ENCODE measurements at regions not wholly inside any gene's neighbourhood (a gene's known extent, or its start where the extent isn't known, plus 50 kb on each side); places are given as distances from the start of the nearest gene placed in this dataset.

GRCh38 chr6:104173668-104174067 lies 686.1 kb downstream of the HACE1 start:
- DNase-seq, result no peak

DNA sequence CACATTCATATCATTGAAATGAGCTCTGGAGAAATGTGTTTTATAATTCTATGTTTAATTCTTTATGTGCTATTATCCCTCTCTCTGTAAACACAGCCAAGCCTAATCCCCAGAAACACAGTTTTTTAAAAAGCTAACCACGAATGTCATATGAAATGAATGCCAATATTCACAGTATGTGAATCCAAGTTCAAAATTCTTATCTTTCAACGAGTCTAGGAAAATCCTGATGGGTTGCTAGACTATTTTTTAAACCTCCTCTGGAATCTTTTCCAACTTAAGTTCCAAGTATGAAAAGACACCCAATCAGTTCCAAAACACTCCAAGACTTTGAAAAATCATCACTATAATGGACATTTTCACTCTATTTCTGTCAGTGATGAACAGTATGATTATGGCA lies 689.3 kb downstream of the HACE1 start:
- DNase-seq, result no peak

GRCh38 chr6:104166055-104166668 lies 693.6 kb downstream of the HACE1 start:
- no peak for DNase-seq

DNA sequence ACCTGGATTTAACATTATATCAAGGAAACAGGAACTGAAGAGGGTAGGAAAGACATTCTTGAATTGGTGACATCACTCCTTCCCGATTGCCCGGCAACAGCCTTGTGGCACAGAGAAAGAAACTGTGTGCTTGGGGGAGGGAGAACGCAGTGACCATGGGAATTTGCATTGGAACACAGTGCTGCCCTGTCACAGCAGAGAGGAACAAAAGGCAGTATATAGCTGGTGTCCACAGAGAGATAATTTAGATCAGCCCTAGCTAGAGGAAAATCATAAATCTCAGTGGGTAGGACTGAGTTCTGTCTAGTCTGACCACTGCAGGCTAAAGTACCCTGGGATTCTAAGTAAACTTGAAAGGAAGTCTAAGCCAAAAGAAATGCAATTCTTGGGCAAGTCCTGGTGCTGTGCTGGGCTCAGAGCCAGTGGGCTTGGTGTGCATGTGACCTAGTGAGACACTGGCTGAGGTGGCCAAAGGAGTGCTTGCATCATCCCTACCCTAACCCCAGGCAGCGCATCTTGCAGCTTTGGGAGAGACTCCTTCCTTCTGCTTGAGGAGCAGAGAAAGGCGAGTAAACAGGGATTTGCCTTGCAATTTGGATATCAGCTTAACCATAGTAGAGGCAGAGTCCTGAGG lies 697.6 kb downstream of the HACE1 start:
- DNase-seq, result no peak

DNA sequence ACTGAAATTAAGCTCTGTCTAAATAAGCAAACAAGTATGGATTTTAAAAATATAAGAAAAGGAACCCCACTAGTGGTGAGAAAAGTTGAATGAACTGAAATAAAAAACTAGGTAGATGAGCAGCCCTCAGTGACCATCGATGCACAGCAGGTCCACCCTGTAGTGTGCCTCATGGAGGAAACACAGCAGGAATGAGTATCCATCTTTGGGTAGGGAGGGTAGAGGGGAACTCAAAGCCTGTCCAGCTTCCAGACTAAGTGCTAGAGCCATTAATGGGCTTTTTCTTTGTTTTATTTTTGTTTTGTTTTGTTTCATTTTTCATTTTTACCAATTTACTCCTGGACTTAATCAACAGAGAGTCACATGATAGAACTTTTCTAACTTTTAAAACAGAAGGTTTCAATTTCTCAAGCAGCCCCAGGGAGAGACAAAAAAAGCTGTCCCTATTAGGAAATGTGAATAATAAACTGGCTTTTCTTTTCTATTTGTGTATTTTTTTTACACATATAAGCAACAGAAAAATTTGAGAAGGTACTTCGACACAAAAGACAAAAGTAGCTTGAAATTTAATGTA lies 700.6 kb downstream of the HACE1 start:
- no peak for DNase-seq

- DNase-seq, result no peak
Observed at GRCh38 chr6:104143757-104144156, 716.0 kb downstream of the HACE1 start.

DNA sequence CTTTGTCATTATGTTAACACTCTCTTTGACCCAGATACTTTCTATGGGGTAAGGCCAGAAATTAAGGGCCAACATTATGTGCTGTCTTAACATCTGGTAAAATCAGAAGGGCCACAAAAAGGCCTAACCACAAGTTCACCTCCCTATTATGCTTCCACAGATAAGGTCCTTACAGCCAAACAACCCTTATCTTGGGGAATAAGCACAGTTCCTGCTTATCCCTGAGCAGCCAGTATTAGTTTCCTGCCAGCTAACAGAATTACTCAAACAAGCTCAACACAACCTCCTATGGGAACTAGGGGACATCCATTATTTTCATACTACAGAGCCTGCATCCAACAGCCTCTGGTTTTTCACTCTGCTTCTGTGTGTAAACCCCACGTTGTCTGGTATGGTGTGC lies 724.8 kb downstream of the HACE1 start:
- no peak for DNase-seq

DNA sequence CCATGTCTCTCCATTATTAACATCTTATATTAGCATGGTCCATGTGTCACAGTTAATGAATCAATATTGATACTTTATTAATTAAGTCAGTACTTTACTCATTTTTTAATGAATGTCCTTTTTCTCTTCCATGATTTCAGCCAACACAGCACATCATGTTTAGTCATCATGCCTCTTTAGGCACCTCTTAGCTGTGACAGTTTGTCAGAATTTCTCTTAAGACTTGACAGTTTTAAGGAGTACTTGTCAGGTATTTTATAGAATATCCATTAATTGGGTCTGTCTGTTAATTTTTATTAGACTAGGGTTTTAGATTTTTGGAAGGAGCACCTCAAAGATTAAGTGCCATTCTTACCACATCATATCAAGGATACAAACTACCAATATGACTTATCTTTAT lies 729.4 kb downstream of the HACE1 start:
- no peak for DNase-seq

DNA sequence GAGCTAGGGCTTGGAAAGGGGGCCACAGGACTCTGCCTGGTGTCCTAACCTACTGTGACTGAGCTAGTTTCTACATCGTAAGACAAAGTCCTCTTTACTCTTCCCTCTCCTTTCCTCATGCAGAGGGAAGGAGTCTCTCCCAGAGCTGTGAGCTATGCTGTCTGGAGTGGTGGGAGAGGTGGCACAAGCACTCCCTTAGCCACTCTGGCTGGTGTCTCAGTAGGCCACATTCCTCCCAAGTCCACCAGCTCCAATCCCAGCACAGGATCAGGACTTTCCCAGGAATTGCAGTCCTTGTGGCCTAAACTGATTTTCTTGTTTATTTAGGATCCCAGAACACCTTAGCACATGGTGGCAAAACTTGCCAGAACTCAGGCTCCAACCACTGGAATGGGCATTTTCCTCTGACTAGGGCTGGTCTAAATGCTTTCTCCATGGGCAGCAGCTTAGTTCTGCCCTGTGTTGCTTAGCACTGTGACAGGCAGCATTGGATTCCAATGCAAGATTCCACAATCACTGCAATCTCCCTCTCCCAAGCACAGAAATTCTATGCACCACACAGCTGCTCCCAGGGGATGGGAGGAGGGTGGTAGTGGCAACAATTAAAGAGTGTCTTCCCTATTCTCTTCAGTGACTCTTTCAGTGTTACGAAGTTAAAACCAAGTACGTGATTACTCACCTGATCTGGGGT lies 733.3 kb downstream of the HACE1 start:
- no peak for DNase-seq

GRCh38 chr6:104123227-104123626 lies 736.5 kb downstream of the HACE1 start:
- no peak for DNase-seq

GRCh38 chr6:104118274-104118673 lies 741.4 kb downstream of the HACE1 start:
- DNase-seq, result no peak

- DNase-seq, result no peak
Observed at GRCh38 chr6:104109806-104110205, 749.9 kb downstream of the HACE1 start.

GRCh38 chr6:104108634-104109033 lies 751.1 kb downstream of the HACE1 start:
- DNase-seq, result no peak

- DNase-seq, result no peak
Observed at GRCh38 chr6:104095661-104096416, 763.9 kb downstream of the HACE1 start.

- no peak for DNase-seq
Observed at GRCh38 chr6:104087765-104088164, 772.0 kb downstream of the HACE1 start.

- DNase-seq, result no peak
Observed at GRCh38 chr6:104068281-104068680, 791.4 kb downstream of the HACE1 start.

DNA sequence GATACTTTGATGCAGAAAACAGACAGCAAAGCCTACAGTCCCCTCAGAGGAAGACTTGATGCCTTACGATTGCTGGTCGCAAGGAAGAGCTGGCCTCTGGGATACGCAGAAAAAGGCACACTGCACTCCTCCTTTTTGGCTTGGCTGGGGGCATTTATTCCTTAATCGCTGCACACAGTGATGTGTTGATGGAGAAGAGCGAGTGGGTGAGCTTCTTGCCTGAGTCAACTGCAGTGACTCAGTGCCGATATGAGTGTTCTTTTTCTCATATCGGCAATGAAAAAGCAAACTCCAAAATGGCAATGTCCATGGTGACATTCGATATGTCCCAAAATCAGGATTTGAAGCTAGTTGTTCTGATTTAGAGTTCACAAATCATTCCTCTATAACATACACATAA lies 794.8 kb downstream of the HACE1 start:
- no peak for DNase-seq

GRCh38 chr6:104050455-104050854 lies 809.3 kb downstream of the HACE1 start:
- DNase-seq, result no peak

GRCh38 chr6:104046426-104046825 lies 813.3 kb downstream of the HACE1 start:
- DNase-seq, result no peak

DNA sequence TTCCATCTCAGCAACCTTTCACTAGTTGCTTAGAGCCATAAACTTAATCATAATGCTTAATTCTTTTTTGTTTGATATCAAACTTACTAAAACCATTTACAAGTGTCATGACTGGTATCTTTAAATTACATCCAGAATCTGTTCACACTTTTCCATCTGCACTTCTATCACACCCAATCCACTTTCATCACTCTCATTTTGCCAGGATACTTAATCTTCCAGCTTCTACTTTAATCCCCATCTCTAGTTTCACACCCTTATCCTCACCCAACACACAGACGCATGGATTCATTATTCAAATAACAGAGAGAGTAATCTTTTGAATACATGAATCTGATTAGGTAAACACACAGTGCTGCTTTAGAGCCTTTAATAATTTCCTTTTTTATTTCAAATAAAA lies 828.4 kb downstream of the HACE1 start:
- no peak for DNase-seq

DNA sequence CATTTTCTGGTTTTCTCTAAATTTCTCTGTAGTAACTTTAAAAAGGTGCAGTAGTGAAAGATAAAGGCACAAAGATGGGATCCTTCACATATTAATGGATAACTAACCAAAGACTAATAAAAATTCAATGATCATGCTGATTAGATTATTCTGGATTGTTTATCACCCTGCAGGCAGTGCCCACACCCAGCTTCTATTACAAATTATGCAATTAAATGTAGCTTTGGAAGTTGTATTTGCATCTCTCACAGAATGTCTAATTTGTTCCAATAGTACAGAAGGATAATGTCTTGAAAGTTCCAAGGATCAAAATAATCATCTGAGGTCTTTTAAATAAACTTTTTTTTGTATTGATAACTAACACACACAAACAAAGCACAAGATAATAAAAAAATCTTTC lies 837.6 kb downstream of the HACE1 start:
- no peak for DNase-seq

- DNase-seq, result no peak
Observed at GRCh38 chr6:104019075-104019753, 840.5 kb downstream of the HACE1 start.
